Calu3 (cell line): ENCODE measurements at regions not wholly inside any gene's neighbourhood (a gene's known extent, or its start where the extent isn't known, plus 50 kb on each side); places are given as distances from the start of the nearest gene placed in this dataset.

Experiments
- BruUV-seq: library from RNA; stranded (reverse); fragments of 400-500 nt; replicated peaks from 2 replicates; lab custom pipeline; 2021; lab: Mats Ljungman, UMichigan
- CTCF ChIA-PET: fragments of 300-600 bp; sonication (Branson Sonifier 250); formaldehyde crosslinking; loops from one replicate; lab custom pipeline; 2022; ENCODE audit warnings: antibody characterized with exemption; lab: Charles Lee
- DNase-seq: peaks from one replicate; pipeline ENCODE4 v3.0.0; 2022
- H3K27ac Mint-ChIP-seq: one replicate; pipeline ENCODE4 v1.8.0; 2022; ENCODE audit warnings: mixed read lengths; ENCODE audit not compliant: unreplicated experiment
- H3K27me3 Mint-ChIP-seq: one replicate; pipeline ENCODE4 v1.8.0; 2022; ENCODE audit warnings: mixed read lengths; ENCODE audit not compliant: unreplicated experiment
- H3K36me3 Mint-ChIP-seq: one replicate; pipeline ENCODE4 v1.8.0; 2022; ENCODE audit warnings: mild to moderate bottlenecking, moderate library complexity, mixed read lengths; ENCODE audit not compliant: insufficient read depth, unreplicated experiment
- H3K4me1 Mint-ChIP-seq: one replicate; pipeline ENCODE4 v1.8.0; 2022; ENCODE audit warnings: mild to moderate bottlenecking, low read depth, mixed read lengths; ENCODE audit not compliant: unreplicated experiment
- H3K4me3 Mint-ChIP-seq: one replicate; pipeline ENCODE4 v1.8.0; 2022; ENCODE audit warnings: mild to moderate bottlenecking, low read depth, moderate library complexity, mixed read lengths; ENCODE audit not compliant: unreplicated experiment
- H3K9me3 Mint-ChIP-seq: one replicate; pipeline ENCODE4 v1.8.0; 2022; ENCODE audit warnings: low read depth, mixed read lengths; ENCODE audit not compliant: unreplicated experiment
- CTCF ChIP-seq: fragments of 200-600 bp; IDR thresholded peaks from one replicate; pipeline ENCODE4 v1.8.0; 2022; ENCODE audit warnings: antibody characterized with exemption; ENCODE audit not compliant: unreplicated experiment
- intact Hi-C: fragments of 100-400 bp; cut with micrococcal nuclease; formaldehyde crosslinking; loops from one replicate; pipeline ENCODE4 v1.10.0; 2022; ENCODE audit not compliant: unreplicated experiment

DNA sequence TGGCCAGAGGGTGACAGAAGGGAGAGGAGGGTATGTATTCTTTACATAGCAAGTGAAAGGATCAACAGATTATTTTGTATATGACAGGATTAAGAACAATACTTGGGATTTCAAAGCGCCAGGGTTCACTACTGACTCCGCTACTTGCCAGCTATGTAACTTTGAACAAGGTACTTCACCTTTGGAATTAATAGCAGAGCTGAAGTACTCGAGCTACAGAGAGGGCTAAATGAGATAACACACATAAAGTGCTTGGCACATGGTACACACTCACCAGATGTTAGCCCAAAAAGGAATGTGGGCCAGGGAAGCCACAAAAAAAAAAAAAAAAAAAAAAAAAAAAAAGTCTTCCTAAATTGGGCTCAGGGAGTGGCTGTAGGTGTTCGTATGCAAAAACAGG, 408.4 kb downstream of the BUD13 start:
- Mint-ChIP-seq H3K27me3 (peaks cover 65% of the 10 kb centered on the region), H3K9me3 (no peaks in the 10 kb centered on the region), H3K4me3 (no peak overlapping the region), H3K27ac (no peak overlapping the region), H3K4me1 (peaks cover 11% of the 10 kb centered on the region), H3K36me3 (no peaks in the 10 kb centered on the region)
- BruUV-seq = no TSS peak
- intact Hi-C loops = no loop called here
- DNase-seq = no peak
- CTCF ChIA-PET = no interaction called here
- no peak for TF ChIP-seq CTCF

DNA sequence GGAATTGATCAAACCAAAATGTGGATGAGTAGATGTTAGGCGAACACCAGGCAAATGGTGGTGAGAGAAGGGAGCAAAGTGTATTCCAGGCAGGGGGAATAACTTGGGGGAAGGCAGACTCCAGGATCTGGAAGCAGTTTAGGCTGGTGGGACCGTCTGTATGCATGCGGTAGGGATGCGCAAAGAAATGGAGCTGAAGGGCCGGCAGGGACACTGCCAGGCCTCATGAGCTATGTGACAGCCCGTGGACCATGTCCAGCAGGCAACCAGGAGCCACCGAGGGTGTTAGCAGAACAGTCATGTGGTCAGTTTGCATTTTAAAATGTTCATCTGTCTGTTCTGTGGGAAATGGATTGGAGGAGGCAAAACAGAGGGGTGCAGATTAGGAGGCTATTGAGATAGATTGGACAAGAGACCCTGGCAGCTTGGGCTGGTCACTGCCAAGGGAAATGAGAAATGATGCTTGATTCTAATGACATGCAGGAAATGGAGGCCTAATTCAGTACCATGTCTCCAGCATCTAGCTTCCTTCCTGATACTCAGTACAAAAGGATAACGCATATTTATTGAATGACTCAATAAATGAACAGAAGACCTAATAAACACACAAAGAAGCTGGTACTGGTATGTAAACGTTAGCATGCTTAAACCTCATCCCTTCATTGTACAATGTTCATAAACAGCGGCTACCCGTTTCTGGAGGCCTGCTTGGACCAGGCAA, 412.4 kb downstream of the BUD13 start:
- no TSS peak for BruUV-seq
- CTCF ChIA-PET = no interaction called here
- H3K27ac Mint-ChIP-seq = no peak overlapping the region

GRCh38 chr11:116357784-116358544, 414.8 kb downstream of the BUD13 start:
- CTCF ChIA-PET = no interaction called here
- BruUV-seq = no TSS peak
- no peaks in the 10 kb centered on the region for H3K9me3 Mint-ChIP-seq
- H3K27me3 Mint-ChIP-seq = peaks cover 54% of the 10 kb centered on the region
- intact Hi-C loops = no loop called here
- peaks cover 9% of the 10 kb centered on the region for H3K4me1 Mint-ChIP-seq
- H3K4me3 Mint-ChIP-seq = no peak overlapping the region
- no peak for DNase-seq
- no peak overlapping the region for H3K27ac Mint-ChIP-seq
- H3K36me3 Mint-ChIP-seq = no peaks in the 10 kb centered on the region
- no peak for TF ChIP-seq CTCF

More for the DNA sequence above, 412.4 kb downstream of the BUD13 start:
- Mint-ChIP-seq H3K27me3 (peaks cover 55% of the 10 kb centered on the region), H3K36me3 (no peaks in the 10 kb centered on the region), H3K4me3 (no peak overlapping the region), H3K9me3 (no peaks in the 10 kb centered on the region), H3K4me1 (no peaks in the 10 kb centered on the region)
- intact Hi-C loops = no loop called here
- no peak for TF ChIP-seq CTCF
- no peak for DNase-seq

DNA sequence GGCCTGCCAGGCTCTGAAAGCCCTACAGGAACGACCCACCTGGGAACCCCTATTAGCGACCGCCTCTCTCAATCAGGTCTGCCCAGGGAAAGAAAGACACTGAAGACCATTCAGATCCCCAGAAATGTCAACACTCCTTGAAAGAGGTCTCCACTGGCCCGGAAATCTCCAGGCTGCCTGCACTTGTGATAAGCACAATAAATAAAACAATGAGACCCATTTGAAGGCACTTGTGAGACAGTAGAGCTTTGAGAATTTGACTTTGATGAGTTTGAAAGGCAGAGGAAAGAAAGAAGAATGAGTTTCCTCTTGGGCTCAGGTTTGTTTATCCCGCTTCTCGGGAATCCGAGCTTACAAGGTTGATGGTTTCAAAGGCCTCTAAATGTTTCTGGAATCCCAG, 416.3 kb downstream of the BUD13 start:
- Mint-ChIP-seq H3K36me3 (no peaks in the 10 kb centered on the region), H3K27me3 (peaks cover 46% of the 10 kb centered on the region), H3K9me3 (no peaks in the 10 kb centered on the region), H3K4me3 (no peak overlapping the region), H3K4me1 (peaks cover 9% of the 10 kb centered on the region), H3K27ac (no peak overlapping the region)
- TF ChIP-seq CTCF = no peak
- BruUV-seq = no TSS peak
- intact Hi-C loops = no loop called here
- no peak for DNase-seq
- CTCF ChIA-PET = no interaction called here
